ENCODE measurements at regions not wholly inside any gene's neighbourhood (a gene's known extent, or its start where the extent isn't known, plus 50 kb on each side); places are given as distances from the start of the nearest gene placed in this dataset.
A peak's percentile ranks its signal among the peaks of the same experiment; 100 is the strongest.
"Not testable (repeated sequence)": the region's sequence is repeated elsewhere in the genome, so short reads cannot be mapped to it uniquely, and the experiment has no call there.

- H3K9me3 ChIP-seq: no peaks in the 10 kb centered on the region
- H3K27me3 ChIP-seq: no peaks in the 10 kb centered on the region
- DNase-seq: peak; percentile 45
- H3K4me3 ChIP-seq: no peak overlapping the region
- H3K36me3 ChIP-seq: no peaks in the 10 kb centered on the region
These were observed 61.8 kb downstream of the SMIM38 start for GRCh38 chr11:69217276-69218105.

GRCh38 chr11:69218271-69218682, 62.5 kb downstream of the SMIM38 start:
- Histone ChIP-seq H3K36me3 (no peaks in the 10 kb centered on the region), H3K27me3 (no peaks in the 10 kb centered on the region), H3K4me3 (no peak overlapping the region), H3K9me3 (no peaks in the 10 kb centered on the region)
- no peak for DNase-seq

GRCh38 chr11:69218946-69219720, 63.4 kb downstream of the SMIM38 start:
- DNase-seq: no peak
- no peaks in the 10 kb centered on the region for H3K27me3 ChIP-seq

GRCh38 chr11:69219991-69220390, 64.3 kb downstream of the SMIM38 start:
- DNase-seq: no peak
- Histone ChIP-seq H3K27me3 (no peaks in the 10 kb centered on the region), H3K9me3 (no peaks in the 10 kb centered on the region; the same call in 1 of the 2 replicates), H3K4me3 (no peak overlapping the region), H3K36me3 (no peaks in the 10 kb centered on the region)

More at GRCh38 chr11:69218946-69219720, 63.4 kb downstream of the SMIM38 start:
- Histone ChIP-seq H3K4me3 (no peak overlapping the region), H3K36me3 (no peaks in the 10 kb centered on the region), H3K9me3 (no peaks in the 10 kb centered on the region)

- Histone ChIP-seq H3K36me3 (no peaks in the 10 kb centered on the region), H3K27me3 (no peaks in the 10 kb centered on the region), H3K9me3 (no peaks in the 10 kb centered on the region; the same call in 1 of the 2 replicates), H3K4me3 (no peak overlapping the region)
- DNase-seq: peak; percentile 57
These were observed 64.9 kb downstream of the SMIM38 start for GRCh38 chr11:69220561-69221051.

- Histone ChIP-seq H3K4me3 (no peak overlapping the region), H3K27me3 (peaks cover 4% of the 10 kb centered on the region; the same call in 1 of the 2 replicates), H3K36me3 (no peaks in the 10 kb centered on the region), H3K9me3 (no peaks in the 10 kb centered on the region; the same call in 1 of the 2 replicates)
- no peak for DNase-seq
These were observed 65.4 kb downstream of the SMIM38 start for GRCh38 chr11:69221086-69221485.

GRCh38 chr11:69221636-69222035, 65.9 kb downstream of the SMIM38 start:
- not testable (repeated sequence) for H3K9me3 ChIP-seq, H3K27me3 ChIP-seq, H3K4me3 ChIP-seq, H3K36me3 ChIP-seq, DNase-seq

- H3K36me3 ChIP-seq: no peaks in the 10 kb centered on the region
- peaks cover 5% of the 10 kb centered on the region for H3K9me3 ChIP-seq
- no peak overlapping the region for H3K4me3 ChIP-seq
- DNase-seq: no peak
- peaks cover 5% of the 10 kb centered on the region; the same call in 1 of the 2 replicates for H3K27me3 ChIP-seq
These were observed 66.7 kb upstream of the MYEOV start for GRCh38 chr11:69227271-69227670.

- no peaks in the 10 kb centered on the region for H3K36me3 ChIP-seq
- H3K4me3 ChIP-seq: no peak overlapping the region
- peaks cover 5% of the 10 kb centered on the region for H3K9me3 ChIP-seq
- DNase-seq: no peak
- H3K27me3 ChIP-seq: peaks cover 5% of the 10 kb centered on the region; the same call in 1 of the 2 replicates
These were observed 64.4 kb upstream of the MYEOV start for GRCh38 chr11:69229511-69229910.

GRCh38 chr11:69230856-69231425, 63.0 kb upstream of the MYEOV start:
- Histone ChIP-seq H3K9me3 (peaks cover 5% of the 10 kb centered on the region; the same call in 1 of the 2 replicates), H3K4me3 (no peak overlapping the region), H3K36me3 (no peaks in the 10 kb centered on the region), H3K27me3 (peaks cover 2% of the 10 kb centered on the region; the same call in 1 of the 2 replicates)
- no peak for DNase-seq

- no peak overlapping the region for H3K4me3 ChIP-seq
- no peaks in the 10 kb centered on the region for H3K27me3 ChIP-seq
- H3K9me3 ChIP-seq: 0 out of 2 replicates have a peak, but pooled peaks cover 3% of the 10 kb centered on the region
- H3K36me3 ChIP-seq: no peaks in the 10 kb centered on the region
- DNase-seq: no peak
These were observed 62.4 kb upstream of the MYEOV start for GRCh38 chr11:69231466-69232018.

- no peaks in the 10 kb centered on the region for H3K27me3 ChIP-seq
- H3K9me3 ChIP-seq: no peaks in the 10 kb centered on the region
- H3K4me3 ChIP-seq: no peak overlapping the region
- DNase-seq: no peak
- no peaks in the 10 kb centered on the region for H3K36me3 ChIP-seq
These were observed 60.9 kb upstream of the MYEOV start for GRCh38 chr11:69232821-69233743.

GRCh38 chr11:69233744-69234570, 60.0 kb upstream of the MYEOV start:
- H3K4me3 ChIP-seq: no peak overlapping the region
- H3K36me3 ChIP-seq: no peaks in the 10 kb centered on the region
- DNase-seq: no peak
- no peaks in the 10 kb centered on the region; the same call in 1 of the 2 replicates for H3K27me3 ChIP-seq
- H3K9me3 ChIP-seq: peaks cover 3% of the 10 kb centered on the region; the same call in 1 of the 2 replicates

- H3K27me3 ChIP-seq: no peaks in the 10 kb centered on the region; the same call in 1 of the 2 replicates
- DNase-seq: no peak
These were observed 58.9 kb upstream of the MYEOV start for GRCh38 chr11:69234740-69235710.

More at GRCh38 chr11:69234740-69235710, 58.9 kb upstream of the MYEOV start:
- Histone ChIP-seq H3K36me3 (no peaks in the 10 kb centered on the region), H3K9me3 (peaks cover 3% of the 10 kb centered on the region; the same call in 1 of the 2 replicates), H3K4me3 (no peak overlapping the region)

Measured in MG63 (cell line).